HEK293 (cell line): ENCODE measurements at regions not wholly inside any gene's neighbourhood (a gene's known extent, or its start where the extent isn't known, plus 50 kb on each side); places are given as distances from the start of the nearest gene placed in this dataset.

Source experiments
- ATF2 ChIP-seq: fragments of 450-650 bp; formaldehyde crosslinking; IDR thresholded peaks from 2 replicates; pipeline ENCODE4 v1.5.1; 2016; ENCODE audit warnings: missing biosample characterization, missing genetic modification characterization, low read depth
- MEIS1 ChIP-seq: sonication (generic); formaldehyde crosslinking; IDR thresholded peaks from 2 replicates; pipeline ENCODE4 v1.8.1; 2022; ENCODE audit warnings: missing genetic modification reagents, mild to moderate bottlenecking, borderline replicate concordance
- MYNN ChIP-seq: fragments of 450-650 bp; formaldehyde crosslinking; IDR thresholded peaks from 2 replicates; pipeline ENCODE4 v1.5.1; 2016; ENCODE audit warnings: missing biosample characterization, missing genetic modification characterization, borderline replicate concordance
- OVOL3 ChIP-seq: fragments of 450-650 bp; formaldehyde crosslinking; IDR thresholded peaks from 2 replicates; pipeline ENCODE4 v1.5.1; 2016; ENCODE audit warnings: missing biosample characterization, missing genetic modification characterization
- REPIN1 ChIP-seq: fragments of 450-650 bp; formaldehyde crosslinking; IDR thresholded peaks from 2 replicates; pipeline ENCODE4 v1.5.1; 2017; ENCODE audit warnings: missing biosample characterization, missing genetic modification characterization, low read depth
- REST ChIP-seq: fragments of 450-650 bp; formaldehyde crosslinking; IDR thresholded peaks from 2 replicates; pipeline ENCODE4 v1.5.1; 2016; ENCODE audit warnings: missing biosample characterization, missing genetic modification characterization
- ZBTB11 ChIP-seq: fragments of 450-650 bp; formaldehyde crosslinking; conservative IDR thresholded peaks from 2 replicates; pipeline ENCODE4 v1.5.1; 2016; ENCODE audit warnings: low read depth, missing biosample characterization, missing genetic modification characterization
- ZBTB26 ChIP-seq: fragments of 450-650 bp; formaldehyde crosslinking; optimal IDR thresholded peaks from 2 replicates; pipeline ENCODE3; 2016; ENCODE audit warnings: missing biosample characterization, mild to moderate bottlenecking, missing genetic modification characterization
- ZBTB7A ChIP-seq: fragments of 450-650 bp; formaldehyde crosslinking; IDR thresholded peaks from 2 replicates; pipeline ENCODE4 v1.5.1; 2016; ENCODE audit warnings: low read depth, missing biosample characterization, missing genetic modification characterization
- ZNF292 ChIP-seq: fragments of 450-650 bp; formaldehyde crosslinking; IDR thresholded peaks from 2 replicates; pipeline ENCODE4 v1.5.1; 2016; ENCODE audit warnings: low read depth, missing biosample characterization, missing genetic modification characterization, borderline replicate concordance
- ZSCAN30 ChIP-seq: fragments of 450-650 bp; IDR thresholded peaks from 2 replicates; pipeline ENCODE4 v1.5.1; 2018; ENCODE audit warnings: missing biosample characterization, mild to moderate bottlenecking, missing genetic modification characterization, moderate library complexity
- TF ChIP-seq, protein P1 (sequence below): fragments of 450-650 bp; formaldehyde crosslinking; IDR thresholded peaks from 2 replicates; pipeline ENCODE4 v1.5.1; 2016; ENCODE audit warnings: missing biosample characterization, missing genetic modification characterization

GRCh38 chr6:112560651-112561050 is 213.5 kb downstream of the RFPL4B start:
- TF ChIP-seq ATF2 (no peak), ZNF292 (tag by site-specific recombination) (no peak), ZBTB7A (no peak), REPIN1 (tag by site-specific recombination) (no peak), MYNN (tag by site-specific recombination) (no peak), MEIS1 (CRISPR knock-in tag) (no peak), ZSCAN30 (tag by site-specific recombination) (no peak), ZBTB26 (no peak), OVOL3 (tag by site-specific recombination) (no peak), REST (tag by site-specific recombination) (no peak), ZBTB11 (tag by site-specific recombination) (no peak)
- TF ChIP-seq, protein P1, sequence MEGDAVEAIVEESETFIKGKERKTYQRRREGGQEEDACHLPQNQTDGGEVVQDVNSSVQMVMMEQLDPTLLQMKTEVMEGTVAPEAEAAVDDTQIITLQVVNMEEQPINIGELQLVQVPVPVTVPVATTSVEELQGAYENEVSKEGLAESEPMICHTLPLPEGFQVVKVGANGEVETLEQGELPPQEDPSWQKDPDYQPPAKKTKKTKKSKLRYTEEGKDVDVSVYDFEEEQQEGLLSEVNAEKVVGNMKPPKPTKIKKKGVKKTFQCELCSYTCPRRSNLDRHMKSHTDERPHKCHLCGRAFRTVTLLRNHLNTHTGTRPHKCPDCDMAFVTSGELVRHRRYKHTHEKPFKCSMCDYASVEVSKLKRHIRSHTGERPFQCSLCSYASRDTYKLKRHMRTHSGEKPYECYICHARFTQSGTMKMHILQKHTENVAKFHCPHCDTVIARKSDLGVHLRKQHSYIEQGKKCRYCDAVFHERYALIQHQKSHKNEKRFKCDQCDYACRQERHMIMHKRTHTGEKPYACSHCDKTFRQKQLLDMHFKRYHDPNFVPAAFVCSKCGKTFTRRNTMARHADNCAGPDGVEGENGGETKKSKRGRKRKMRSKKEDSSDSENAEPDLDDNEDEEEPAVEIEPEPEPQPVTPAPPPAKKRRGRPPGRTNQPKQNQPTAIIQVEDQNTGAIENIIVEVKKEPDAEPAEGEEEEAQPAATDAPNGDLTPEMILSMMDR (tag by site-specific recombination), result no peak
